Lower lobe of right lung (tissue), 2 donors: ENCODE measurements at regions not wholly inside any gene's neighbourhood (a gene's known extent, or its start where the extent isn't known, plus 50 kb on each side); places are given as distances from the start of the nearest gene placed in this dataset.

Experiments
- ATAC-seq, 2 donors: fragments of 200-7000 bp; cut with Tn5 transposase; one replicate each; pipeline ENCODE4 v1.9.1; 2020 to 2022; ENCODE audit warnings: mild to moderate bottlenecking in 2 of 2, moderate library complexity in 2 of 2
- DNase-seq: peaks from one replicate; pipeline ENCODE4 v3.0.0-alpha.2; 2020
- H3K27ac ChIP-seq: fragments of 200-600 bp; one replicate; pipeline ENCODE4 v1.8.0; 2022
- H3K27me3 ChIP-seq: fragments of 200-600 bp; one replicate; pipeline ENCODE4 v1.8.0; 2022; ENCODE audit warnings: low read depth
- H3K36me3 ChIP-seq: fragments of 200-600 bp; one replicate; pipeline ENCODE4 v1.8.0; 2022; ENCODE audit warnings: mild to moderate bottlenecking
- H3K4me1 ChIP-seq: fragments of 200-600 bp; one replicate; pipeline ENCODE4 v1.8.0; 2022
- H3K4me3 ChIP-seq: fragments of 200-600 bp; one replicate; pipeline ENCODE4 v1.8.0; 2022; ENCODE audit warnings: mild to moderate bottlenecking
- H3K9me3 ChIP-seq: fragments of 200-600 bp; one replicate; pipeline ENCODE4 v1.8.0; 2022
- CTCF ChIP-seq: fragments of 200-600 bp; IDR thresholded peaks from one replicate; pipeline ENCODE4 v1.8.0; 2022; ENCODE audit warnings: antibody characterized with exemption, mild to moderate bottlenecking
- intact Hi-C: fragments of 100-400 bp; cut with DNase I; formaldehyde crosslinking; loops from one replicate; pipeline ENCODE4 v1.11.0; 2022
- donor health status: DM: no; HTN: yes; CAD: no; lungs with severe emphysema.

DNA sequence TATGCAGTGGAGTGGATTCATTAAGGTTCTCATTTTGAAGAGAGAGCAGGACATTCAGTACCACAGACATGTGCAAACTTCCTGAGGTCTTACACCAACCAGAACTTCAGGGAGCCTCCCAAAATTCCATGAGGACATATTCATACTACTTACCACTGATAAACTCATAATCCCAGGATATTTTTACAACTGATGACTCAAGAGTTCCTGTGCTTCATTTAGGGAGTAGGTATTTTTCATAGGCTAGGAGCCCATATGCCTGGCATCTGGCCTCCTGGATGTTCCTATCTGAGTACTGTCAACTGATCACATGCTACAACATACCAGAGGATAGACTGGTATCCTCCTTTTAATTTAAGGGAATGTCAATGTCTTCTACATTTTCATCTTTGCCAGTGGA, 578.0 kb downstream of the EFNA5 start:
- DNase-seq (no peak), ATAC-seq (no peak)
- no peak for TF ChIP-seq CTCF
- Histone ChIP-seq H3K36me3 (no peaks in the 10 kb centered on the region), H3K27me3 (no peaks in the 10 kb centered on the region), H3K27ac (no peak overlapping the region), H3K9me3 (no peaks in the 10 kb centered on the region), H3K4me3 (no peak overlapping the region), H3K4me1 (no peaks in the 10 kb centered on the region)
- intact Hi-C loops, result no loop called here

DNA sequence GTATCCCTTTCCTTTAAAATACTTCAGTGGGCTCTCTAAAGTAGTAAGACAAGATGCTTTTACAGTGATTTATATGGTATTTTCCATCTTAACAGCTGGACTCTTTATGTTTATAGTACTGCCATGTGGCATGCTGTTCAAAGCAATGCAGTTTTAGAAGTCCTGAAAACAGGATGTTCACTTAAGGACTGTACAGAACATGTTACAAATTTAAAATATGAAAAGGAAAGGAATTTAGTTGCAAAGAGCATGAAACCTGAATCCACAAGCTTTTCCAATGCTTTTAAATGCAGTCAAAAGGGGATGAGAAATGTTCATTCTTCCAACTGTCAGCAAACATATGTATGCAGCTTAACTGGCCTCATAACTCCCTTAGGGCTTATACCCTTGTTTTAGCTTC, 580.2 kb downstream of the EFNA5 start:
- Histone ChIP-seq H3K27me3 (no peaks in the 10 kb centered on the region), H3K27ac (no peak overlapping the region), H3K4me3 (no peak overlapping the region), H3K4me1 (no peaks in the 10 kb centered on the region), H3K36me3 (no peaks in the 10 kb centered on the region), H3K9me3 (no peaks in the 10 kb centered on the region)
- TF ChIP-seq CTCF, result no peak
- DNase-seq, result no peak
- ATAC-seq, result no peak
- intact Hi-C loops, result no loop called here

GRCh38 chr5:107088907-107089306, 581.8 kb downstream of the EFNA5 start:
- intact Hi-C loops, result no loop called here
- Histone ChIP-seq H3K27ac (no peak overlapping the region), H3K27me3 (no peaks in the 10 kb centered on the region), H3K36me3 (no peaks in the 10 kb centered on the region), H3K4me1 (no peaks in the 10 kb centered on the region), H3K4me3 (no peak overlapping the region), H3K9me3 (no peaks in the 10 kb centered on the region)
- ATAC-seq (no peak), DNase-seq (no peak)
- no peak for TF ChIP-seq CTCF

DNA sequence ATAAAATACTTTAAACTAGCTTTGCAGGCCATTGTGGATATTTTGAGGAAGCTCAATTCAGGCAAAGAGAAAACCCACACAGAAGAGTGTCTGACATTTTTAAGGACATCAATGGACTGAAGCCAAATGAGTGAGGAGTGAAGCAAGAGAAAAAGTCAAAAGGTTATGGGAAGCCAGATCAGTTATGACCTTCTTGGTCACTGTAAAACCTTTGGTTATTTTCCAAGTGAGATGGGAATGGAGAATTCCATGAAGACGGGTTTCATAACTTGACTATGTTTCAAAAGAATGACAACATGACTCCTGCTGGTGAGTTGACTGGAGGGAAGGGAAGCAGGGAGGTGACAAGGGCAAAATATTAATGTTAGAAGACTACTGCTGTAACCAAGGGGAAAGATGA, 585.2 kb downstream of the EFNA5 start:
- intact Hi-C loops, result no loop called here
- Histone ChIP-seq H3K27ac (no peak overlapping the region), H3K4me3 (no peak overlapping the region), H3K36me3 (no peaks in the 10 kb centered on the region), H3K9me3 (no peaks in the 10 kb centered on the region), H3K4me1 (no peaks in the 10 kb centered on the region), H3K27me3 (no peaks in the 10 kb centered on the region)
- ATAC-seq (no peak), DNase-seq (no peak)
- TF ChIP-seq CTCF, result no peak

- H3K9me3 ChIP-seq, result peaks cover 2% of the 10 kb centered on the region
- no peak overlapping the region for H3K4me3 ChIP-seq
- H3K27ac ChIP-seq, result no peak overlapping the region
- intact Hi-C loops, result no loop called here
- TF ChIP-seq CTCF, result no peak
- DNase-seq, result no peak
- no peak for ATAC-seq
- no peaks in the 10 kb centered on the region for H3K27me3 ChIP-seq
- no peaks in the 10 kb centered on the region for H3K36me3 ChIP-seq
- no peaks in the 10 kb centered on the region for H3K4me1 ChIP-seq
Observed at GRCh38 chr5:107074996-107075395, 595.7 kb downstream of the EFNA5 start.

DNA sequence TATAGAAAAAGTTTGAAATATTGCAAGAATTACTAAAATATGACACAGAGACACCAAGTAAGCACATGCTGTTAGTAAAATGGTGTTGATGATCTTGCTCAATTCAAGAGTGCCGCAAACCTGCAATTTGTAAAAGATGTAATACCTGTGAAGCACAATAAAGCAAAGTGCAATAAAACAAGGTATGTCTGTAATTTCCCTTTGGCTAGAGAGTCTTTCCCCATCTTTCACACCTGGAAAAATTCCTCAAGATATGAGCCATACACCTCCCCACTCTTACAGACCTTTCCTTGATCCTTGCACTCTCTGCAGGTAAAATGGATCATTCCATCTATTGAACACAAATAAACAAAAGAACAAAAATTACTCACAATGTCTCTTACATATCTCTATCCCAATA, 597.8 kb downstream of the EFNA5 start:
- H3K9me3 ChIP-seq, result peaks cover 2% of the 10 kb centered on the region
- ATAC-seq, result no peak
- no peak overlapping the region for H3K27ac ChIP-seq
- intact Hi-C loops, result no loop called here
- H3K4me3 ChIP-seq, result no peak overlapping the region
- TF ChIP-seq CTCF, result no peak
- no peaks in the 10 kb centered on the region for H3K4me1 ChIP-seq
- no peaks in the 10 kb centered on the region for H3K36me3 ChIP-seq
- H3K27me3 ChIP-seq, result no peaks in the 10 kb centered on the region
- DNase-seq, result no peak
